GM19372 (cell line): ENCODE measurements at regions not wholly inside any gene's neighbourhood (a gene's known extent, or its start where the extent isn't known, plus 50 kb on each side); places are given as distances from the start of the nearest gene placed in this dataset.

Experiments
- ATAC-seq: cut with Tn5 transposase; IDR thresholded peaks from one replicate; pipeline ENCODE4 v1.9.1; 2021; ENCODE audit warnings: mild to moderate bottlenecking, low read depth, moderate library complexity; ENCODE audit not compliant: unreplicated experiment

DNA sequence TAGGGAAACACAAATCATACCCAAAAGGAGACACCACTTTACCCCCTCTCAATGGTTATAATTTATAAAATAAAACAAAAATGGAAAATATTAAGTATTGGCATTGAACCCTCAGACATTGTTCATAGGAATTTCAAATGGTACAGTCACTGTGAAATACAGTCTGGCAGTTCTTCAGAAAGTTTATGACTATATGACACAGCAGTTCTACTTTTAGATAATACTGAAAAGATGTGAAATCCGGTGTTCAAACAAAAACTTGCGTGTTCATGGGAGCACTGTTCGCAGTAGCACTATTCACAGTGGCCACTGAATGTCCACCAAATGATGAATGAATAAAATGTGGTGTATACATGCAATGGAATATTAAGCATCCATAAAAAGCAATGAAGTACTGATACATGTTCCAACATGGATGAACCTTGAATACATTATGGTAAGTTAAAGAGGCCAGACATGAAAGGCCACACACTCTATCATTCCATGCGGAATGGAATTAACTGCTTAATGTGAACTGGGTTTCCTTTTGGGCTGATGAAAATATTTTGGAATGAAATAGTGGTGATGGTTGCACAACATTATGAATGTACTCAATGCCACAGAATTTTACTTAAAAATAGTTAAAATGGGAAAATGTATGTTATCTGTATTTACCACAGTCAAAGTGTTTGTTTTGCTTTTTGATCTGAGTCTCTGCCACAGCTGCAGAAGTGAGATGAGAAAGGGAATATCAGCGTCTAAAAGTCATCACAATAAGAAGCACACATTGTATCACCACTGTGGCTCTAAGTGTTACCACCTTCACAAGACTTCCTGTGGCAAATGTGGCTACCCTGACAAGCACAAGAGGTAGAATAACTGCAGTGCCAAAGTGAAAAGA lies 864.6 kb downstream of the SUCLG1 start:
- ATAC-seq = no peak

DNA sequence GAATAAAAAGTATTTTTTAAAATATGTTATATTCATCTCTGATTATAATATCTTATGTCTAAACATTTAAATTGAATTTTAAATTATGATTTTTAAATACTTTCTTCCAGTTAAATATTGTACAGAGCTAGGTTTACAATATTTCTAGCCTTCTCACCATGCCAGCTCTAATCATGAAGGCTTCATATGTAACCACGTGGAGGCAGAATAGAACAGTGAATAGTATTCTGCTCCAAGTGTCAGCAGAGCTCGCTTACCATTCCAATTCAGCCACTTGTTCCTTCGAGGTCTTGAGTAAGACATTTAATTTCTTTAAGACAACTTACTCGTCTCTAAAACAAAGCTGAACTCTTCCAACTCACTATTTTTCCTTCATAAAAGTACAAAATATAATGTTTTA lies 871.8 kb downstream of the SUCLG1 start:
- ATAC-seq = no peak

DNA sequence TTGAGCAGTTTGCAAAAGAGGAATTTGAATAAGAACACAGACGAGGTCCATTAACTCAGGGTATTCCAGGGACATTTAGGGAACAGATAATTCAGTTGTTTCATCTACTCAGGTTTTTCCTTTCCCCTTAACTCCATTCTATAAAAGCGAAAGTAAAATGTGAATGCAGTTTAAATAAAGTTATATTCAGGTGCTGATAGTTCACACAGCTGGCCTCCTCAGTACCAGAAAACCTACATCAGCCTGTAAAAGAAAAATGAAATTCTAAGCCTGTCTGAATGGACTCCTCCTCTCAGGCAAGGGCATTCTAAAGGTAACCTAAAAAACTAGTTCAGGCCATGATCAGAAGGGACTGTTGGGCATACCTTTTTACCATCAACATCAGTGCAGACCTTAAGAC lies 873.8 kb downstream of the SUCLG1 start:
- no peak for ATAC-seq

DNA sequence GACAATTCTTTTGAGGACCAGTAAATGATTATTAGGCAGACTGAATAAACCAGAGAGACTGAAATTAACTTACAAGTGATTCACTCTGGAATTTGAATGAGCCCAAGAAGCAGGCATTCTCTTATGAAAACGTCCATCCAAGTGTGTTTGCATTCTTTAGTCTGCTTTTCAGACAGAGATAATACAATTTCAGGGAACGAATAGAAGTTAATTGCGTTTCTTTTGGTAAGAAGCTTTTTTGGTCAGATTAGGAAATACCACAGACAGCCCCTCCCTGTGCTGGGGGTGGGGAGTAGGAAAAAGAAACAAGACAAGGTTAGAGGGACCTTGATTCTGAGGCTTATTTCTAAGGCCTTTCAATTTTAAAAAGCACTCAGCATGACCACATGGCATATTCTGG lies 874.4 kb downstream of the SUCLG1 start:
- no peak for ATAC-seq

DNA sequence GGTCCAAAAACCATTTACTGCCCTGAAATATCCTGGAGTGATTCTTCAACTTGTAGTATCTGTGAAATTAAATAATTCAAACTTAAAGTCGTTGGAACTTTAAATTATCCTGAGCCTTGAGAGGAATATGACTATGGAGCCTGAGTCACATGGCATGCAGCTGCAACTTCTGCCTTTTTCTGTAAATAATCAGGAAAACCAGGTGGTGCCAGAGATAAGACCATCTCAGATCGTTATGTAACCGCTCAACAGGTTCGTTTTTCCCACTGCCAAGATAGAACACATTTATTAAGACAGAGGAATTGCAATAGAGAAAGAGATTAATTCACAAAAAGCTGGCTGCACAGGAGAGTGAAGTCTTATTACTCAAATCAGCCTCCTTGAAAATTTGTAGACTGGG lies 876.5 kb downstream of the SUCLG1 start:
- no peak for ATAC-seq

DNA sequence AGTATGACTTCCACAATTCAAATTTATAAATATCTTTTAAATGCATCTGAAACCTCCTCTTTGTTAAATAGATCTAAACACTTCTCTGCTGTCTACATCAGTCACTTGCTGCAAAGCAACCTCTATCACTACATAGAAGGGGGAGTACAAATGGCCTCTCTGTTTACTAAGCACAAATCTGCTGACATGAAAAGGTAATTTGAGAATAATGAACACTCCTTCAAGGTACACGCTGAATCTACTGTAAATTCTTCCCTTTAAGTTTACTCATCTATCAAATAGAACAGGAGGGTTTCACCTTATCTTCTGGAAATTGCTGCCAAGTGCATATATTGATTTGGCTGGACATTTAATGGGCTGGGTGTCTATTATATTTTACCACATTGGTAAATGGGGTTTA lies 879.6 kb downstream of the SUCLG1 start:
- no peak for ATAC-seq

DNA sequence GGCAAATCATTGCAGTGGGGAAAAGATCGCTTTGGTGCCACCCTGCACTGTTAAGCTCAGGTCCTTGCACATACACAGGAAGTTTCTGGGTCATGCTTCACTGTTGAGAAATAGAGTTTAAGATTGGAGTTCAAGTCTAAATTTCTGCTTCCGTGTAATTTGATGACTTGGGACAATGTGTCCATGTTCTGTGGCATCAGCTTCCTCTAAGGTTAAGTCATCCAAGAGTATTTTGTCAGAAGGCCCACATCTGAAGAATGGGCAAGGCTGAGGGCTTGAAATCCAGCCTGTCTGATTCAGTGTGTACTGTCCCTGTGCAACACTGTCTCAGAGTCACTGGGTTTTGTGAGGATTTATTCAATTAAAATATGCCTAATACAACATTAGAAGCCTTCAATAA lies 880.7 kb downstream of the SUCLG1 start:
- no peak for ATAC-seq

DNA sequence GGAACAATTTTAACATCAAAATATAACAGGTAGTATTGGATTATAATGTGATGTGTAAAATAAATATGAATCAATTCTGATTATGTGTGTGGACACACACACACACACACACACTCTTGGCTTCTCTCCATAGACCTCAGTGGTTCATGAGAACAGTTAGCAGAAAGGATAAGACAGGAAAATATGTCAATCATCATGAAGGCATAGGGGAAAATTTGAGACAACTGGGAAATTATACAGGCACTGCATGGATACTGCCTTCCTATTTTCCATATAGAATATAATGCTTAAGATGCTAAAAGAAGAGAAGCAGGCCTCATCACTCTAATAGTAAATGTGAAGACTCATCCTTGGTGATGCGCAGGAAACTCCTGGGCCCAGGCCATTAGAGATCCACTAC lies 884.5 kb downstream of the SUCLG1 start:
- no peak for ATAC-seq

DNA sequence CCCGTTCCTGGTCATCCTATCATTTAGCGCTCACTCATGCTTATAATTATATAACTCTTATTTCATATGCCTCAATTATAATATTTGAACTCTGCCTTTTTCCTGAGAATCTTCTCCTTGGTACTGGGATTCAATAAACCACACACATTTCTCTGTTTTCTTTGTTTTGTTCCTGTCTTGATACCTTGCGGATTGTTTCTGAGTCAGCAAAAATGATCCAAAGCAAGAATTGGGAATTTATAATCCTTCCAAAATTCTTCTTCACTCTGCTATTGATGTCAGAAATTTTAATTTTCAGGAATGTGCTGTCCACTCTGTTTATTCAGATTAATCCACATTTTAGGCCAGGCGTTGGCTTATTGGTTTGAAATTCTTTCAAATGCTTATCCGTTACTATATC lies 886.0 kb downstream of the SUCLG1 start:
- no peak for ATAC-seq

DNA sequence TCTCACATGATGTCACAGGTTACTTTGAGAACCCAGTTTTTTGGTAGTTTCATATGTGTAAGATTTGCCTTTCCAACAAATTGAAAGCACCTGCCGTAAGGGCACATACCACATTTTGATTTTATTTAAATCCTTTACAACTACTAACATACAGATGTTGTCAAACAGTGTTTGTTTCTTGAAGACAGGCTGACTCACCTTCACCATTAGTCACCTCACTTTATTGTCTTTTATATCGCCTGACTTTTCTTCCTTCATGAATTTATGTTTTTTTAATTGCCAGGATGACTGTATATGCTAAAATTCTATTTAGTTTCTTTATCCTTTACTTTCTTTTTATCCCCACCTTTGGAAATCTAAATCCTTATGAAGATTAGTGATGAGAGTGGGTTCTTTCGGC lies 886.7 kb downstream of the SUCLG1 start:
- no peak for ATAC-seq

DNA sequence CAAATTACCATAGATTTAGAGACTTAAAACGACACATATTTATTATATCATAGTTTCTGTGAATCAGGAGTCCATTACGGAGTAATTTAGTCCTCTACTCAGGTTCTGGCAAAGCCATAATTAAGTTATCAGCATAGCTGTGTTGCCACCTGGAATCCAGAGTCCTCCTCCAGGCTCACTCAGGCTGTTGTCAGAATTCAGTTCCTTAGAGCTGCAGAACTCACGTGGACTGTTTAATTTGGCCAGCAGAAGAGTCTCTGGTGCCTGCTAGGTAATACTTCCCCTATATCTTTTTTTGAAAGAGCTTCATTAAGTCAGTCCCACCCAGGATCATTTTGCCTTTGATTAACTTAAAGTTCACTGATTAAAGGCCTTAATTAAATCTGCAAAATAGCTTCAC lies 891.5 kb downstream of the SUCLG1 start:
- ATAC-seq = no peak

DNA sequence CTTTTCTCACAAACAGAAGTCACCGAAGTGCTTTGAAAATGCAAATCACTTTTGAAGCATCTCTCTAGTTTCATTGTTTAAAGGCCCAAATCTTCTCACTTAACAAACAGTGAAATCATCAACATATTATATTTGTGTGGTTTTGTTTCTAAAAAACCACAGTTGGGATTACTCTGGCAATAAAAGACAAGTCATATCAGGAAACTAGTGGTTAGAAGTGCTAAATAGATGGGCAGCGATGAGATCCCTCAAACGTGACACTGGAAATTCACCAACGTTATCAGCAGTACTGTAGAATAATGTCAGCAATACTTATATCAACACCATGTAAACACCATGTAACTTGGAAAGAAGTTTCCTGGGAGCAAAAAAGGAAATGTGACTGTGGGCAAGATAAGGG lies 893.5 kb downstream of the SUCLG1 start:
- ATAC-seq = no peak

DNA sequence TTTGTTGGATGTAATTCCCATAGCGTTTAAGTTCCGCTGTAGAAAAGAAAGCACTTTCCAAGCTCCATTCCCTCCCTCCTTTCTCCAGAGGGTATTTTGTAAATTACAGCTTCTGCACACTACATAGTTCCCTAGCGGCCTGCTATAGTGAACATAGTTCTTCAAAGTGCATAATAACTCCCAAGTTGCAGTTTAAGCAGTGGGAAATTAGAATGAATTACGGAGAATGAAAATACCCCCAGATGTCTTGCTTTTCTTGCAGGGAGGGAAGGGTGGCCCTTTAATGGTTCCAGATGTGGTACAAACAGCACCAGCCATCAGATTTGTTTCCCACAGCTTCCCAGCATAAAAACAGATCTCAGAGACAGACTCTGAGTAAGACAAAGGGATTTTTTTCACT lies 893.9 kb downstream of the SUCLG1 start:
- ATAC-seq = no peak

DNA sequence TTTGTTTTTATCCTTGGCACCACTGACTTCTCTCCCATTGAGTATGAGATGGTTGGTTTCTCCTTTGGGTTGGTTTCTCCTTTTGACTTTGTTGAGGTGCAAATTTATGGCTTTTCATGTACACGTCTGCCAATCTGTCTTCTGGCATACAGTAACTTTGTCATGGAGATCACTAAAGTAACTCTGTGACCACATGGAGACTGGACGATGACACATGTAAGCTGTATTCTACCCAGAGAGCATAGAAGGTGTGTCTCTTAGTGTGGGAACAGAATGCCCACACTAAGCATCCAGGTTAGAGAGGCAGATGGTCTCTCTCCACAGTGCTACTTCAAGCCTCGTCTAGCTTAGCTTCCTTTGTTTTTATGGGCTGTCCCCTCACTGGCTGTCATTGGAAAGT lies 897.5 kb downstream of the SUCLG1 start:
- ATAC-seq = no peak

DNA sequence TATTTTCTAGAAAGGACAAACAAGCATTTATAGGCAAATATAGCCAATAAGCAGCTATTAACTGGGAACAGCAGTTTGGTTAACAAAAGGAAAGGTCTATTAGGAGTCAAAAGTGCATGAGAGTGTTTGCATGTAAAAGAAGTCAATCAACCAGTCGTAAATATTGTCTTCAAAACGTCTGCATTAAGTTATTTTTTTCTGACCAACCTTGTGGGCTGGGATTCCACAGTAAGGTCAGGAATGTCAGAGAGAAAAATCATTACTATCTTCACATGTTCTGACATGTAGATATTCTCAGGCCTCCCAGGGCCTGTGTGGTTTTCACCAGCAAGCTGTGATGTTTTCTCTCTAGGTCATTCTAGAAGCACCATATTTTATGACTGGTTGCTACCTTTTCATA lies 922.5 kb downstream of the SUCLG1 start:
- no peak for ATAC-seq

DNA sequence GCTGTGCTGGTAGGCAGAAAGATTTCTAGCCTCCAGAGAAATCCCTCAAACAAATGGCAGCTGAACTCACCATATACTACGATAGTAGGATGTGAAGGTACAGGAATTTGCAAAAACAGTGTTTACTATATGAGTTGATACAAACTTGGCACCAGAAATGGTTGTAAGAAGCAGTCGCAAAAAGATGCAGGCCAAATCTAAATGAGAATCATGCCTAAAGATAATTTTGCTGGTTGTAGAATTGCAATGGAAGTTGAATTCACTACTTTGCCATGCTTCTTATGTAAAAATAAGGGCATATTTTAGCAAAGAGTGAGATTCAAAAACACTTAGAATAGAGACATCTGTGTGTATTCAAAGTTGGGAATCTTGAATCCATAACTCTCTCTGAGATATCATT lies 924.7 kb downstream of the SUCLG1 start:
- no peak for ATAC-seq

DNA sequence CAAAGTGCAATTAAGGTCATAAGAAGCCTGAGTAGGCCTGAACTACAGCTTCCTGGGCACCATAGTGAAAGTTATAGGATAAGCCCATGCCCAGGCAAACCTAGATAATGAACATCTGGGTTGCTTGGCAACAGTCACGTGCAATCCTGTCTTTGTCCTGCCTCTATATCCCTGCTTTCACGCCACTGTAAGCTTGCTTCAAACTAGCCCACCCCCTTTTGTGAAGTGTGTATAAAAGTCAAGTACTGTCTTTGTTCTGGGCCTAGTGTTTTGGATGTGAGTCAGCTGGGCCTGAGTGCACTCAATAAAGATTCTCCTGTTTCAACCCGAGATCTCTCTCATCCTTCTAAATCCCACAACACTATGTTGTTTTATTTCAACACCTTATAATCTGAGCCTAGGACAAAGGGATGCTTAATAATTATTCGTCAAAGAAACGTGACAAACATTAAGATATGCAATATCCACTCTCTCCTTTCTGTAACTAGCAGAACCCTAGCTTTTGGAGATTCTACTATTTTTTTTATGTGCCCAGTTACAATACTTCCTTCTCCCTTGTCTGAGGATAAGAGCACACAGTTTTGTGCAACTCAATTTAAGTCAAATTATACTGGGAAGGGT lies 927.8 kb downstream of the SUCLG1 start:
- no peak for ATAC-seq

DNA sequence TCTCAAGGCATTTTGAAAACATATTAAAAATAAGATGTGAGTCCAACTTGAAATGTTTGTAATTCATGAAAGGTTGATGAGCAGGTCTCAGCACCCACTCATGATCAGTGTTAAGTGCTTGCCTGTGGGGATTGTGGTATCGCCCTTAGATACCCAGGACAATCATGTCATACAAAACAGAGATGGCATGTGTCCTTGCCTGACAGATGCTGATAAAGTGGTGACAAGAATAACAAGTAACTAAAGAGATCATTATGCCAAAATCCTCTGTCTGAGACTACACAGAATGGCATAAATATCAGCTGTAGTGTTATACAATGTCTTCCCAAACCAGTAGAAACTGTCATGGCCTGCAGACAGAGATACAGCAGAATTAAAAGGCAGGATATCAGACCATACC lies 930.3 kb downstream of the SUCLG1 start:
- no peak for ATAC-seq

DNA sequence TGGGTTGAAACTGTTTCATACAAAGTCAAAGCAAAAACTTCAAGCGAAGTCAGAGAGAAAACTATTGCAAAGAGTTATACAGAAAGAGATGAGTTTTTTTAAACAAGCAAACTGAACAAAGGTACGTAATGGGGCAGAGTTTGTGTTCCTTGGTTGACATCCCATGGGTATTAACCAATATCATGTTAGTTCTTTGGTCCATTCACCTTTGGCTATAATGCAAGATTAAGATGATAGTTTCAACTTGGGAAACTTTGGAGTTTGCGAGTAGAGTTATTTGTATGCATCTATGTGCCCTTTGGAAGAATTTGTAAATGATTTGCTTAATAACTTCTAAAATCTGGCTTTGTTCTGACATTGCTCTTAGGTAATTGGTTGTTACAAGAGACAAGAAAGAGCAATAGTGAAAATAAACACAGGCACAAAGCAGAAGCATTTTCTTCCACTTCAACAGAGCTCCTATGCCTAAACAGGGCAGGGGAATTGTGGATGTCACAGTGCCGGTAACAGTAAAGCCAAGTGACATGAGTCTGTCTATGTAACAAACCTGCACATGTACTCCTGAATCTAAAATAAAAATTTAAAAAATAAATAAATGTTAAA lies 936.1 kb downstream of the SUCLG1 start:
- ATAC-seq = no peak

DNA sequence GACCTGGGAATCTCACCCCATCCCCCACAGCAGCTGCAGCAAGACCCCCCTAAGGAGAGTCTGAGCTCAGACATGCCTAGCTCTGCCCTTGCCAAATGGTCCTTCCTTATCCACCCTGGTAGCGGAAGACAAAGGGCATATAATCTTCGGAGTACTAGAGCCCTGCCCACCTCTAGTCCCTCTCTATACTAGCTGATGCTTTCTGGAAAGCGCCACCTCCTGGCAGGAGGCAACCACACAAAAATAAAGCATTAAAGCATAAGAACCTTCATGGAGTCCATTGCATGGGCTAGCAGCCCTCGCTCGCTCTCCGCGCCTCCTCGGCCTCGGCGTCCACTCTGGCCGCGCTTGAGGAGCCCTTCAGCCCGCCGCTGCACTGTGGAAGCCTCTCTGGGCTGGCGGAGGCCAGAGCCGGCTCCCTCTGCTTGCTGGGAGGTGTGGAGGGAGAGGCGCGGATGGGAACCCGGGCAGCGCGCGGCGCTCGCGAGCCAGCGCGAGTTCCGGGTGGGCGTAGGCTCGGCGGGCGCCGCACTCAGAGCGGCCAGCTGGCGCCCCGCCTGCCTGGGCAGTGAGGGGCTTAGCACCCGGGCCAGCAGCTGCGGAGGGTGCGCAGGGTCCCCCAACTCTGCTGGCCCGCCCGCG lies 941.2 kb downstream of the SUCLG1 start:
- ATAC-seq = no peak

DNA sequence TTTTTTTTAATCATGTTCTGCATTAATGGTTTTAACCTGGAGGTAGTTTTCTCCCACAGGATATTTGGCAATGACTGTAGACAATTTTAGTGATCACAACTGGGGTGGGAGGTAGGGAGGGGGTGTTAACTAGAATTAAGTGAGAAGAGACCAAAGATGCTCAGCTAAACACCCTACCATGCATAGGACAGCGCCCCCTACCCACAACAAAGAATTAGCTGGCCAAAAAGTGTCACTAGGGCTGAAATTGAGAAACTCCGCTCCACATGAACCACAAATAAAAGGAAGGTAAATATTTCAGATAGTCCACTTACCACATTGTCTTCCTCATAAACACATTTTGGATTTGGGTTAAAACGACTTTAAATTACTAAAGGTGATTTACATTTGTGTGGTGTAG lies 942.6 kb downstream of the SUCLG1 start:
- ATAC-seq = no peak
